ENCODE measurements at regions not wholly inside any gene's neighbourhood (a gene's known extent, or its start where the extent isn't known, plus 50 kb on each side); places are given as distances from the start of the nearest gene placed in this dataset.

DNA sequence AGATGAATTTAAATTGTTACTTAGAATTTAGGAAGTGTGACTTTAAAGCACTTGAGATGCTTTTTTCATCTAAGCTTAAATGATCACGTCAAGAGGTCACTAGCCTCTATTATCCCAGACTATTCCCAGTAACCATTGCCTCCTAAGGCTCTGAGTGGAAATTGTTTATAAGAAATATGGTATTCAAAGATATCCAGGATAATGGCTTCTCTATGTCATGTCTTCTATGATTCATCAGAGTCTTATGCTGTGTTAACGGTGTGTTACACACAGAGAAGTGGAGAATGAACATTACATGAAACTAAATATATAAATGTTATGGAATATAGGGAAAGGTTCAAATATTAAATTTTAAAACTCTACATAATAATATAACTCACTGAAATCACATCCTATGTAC is 79.8 kb upstream of the NBEA start:
- DNase-seq, result no peak

DNA sequence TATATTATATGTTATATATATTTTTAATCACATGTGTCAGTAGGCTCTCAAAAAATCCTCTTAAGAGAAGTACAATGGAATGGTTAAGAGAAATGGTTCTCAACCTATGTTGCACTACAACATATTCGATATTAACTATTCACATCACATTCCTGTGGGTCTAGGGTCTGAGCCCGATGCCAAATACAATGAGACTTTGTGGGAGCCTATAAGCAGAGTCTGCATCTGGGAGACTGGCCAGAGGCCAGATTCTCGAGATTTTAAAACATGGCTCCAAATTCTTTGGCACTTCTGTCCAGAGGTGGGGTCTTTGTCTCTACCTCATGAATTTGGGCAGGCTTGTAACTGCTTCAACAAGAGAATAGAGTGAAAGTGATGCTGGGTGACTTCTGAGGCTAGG is 79.4 kb upstream of the NBEA start:
- no peak for DNase-seq

DNA sequence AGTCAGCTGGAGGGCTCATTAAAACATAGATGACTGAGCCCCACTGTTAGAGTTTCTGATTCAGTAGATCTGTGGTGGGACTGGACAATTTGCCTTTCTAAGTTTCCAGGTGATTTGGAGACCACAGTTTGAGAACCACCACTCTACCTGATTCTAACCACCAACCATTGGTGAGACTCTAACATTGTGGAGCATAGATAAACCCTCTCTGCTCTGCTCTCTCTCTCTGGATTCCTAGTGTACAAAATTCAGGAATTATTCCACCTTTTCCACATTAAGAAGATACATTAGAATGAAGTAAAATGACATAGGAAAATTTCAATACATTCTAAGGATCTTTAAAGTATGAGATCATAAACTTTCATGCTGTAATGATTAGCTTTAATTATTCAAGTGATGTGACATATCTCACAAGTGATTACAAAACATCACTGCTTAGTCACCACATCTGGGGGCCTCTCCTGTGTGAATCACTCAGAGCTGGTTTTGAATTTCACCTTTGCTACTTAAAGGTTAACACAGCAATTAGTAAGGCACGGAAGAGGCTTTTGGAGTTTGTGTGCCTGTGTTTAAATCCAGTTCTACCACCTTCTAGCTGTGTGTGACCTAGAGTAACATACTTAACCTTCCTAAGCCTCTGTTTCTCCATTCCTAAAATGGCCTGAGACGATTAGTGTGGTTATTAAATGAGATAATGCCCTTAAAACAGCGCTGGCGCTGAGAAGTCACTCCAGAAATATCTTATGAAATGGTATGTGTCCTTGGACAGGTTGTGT is 78.5 kb upstream of the NBEA start:
- DNase-seq, result no peak

DNA sequence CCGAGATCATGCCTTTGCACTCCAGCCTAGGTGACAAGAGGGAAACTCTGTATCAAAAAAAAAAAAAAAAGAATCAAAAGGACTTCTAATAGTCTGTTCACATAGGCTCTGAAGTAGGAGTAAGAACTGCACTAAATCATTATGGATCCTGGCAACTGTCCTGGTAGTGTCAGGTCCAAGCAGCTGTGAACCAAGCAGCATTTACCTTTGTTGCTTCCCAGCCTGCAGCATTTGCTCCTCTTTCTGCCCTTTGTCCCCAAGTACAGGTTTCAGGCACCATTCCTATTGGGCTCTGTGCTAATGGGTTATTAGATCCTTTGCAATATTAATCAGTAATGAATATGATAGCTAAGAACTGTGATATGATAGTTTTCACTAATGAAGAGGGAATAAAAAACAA is 77.4 kb upstream of the NBEA start:
- DNase-seq, result no peak

DNA sequence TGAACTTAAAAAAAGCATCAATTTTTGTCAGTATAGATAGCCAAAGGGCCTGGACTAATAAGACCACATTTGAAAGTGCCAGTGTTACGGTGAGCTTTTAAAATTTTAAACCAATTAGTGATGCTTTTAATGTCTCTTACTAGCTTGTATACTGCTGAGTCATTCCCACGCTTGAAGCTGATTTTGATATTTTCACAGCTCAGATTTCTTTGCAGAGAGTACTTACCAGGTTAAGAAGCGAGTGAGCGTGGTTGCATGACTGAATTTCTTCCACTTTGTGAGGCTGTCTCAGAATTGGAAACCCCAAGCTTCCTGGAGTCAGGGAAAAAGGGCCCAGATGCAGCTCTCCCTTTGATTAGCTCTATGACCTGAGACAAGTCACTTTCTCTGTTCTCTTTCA is 74.5 kb upstream of the NBEA start:
- no peak for DNase-seq

DNA sequence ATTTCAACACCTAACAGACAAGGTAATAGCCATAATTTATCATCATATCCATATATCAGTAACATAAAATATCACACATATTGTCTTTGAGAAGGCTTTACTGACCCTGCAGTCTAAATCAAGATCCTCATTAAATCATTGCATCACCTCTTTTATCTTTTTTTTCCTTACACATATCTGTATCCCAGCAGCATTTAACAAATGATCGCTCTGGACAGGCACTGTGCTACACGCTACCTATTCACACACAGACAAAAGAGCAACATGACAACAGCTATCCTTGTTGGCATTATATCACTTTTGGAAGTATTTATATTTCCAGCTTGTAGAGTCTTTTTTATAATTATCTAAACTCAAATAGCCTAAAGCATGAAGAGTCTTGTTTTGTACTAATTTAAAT is 73.3 kb upstream of the NBEA start:
- no peak for DNase-seq

DNA sequence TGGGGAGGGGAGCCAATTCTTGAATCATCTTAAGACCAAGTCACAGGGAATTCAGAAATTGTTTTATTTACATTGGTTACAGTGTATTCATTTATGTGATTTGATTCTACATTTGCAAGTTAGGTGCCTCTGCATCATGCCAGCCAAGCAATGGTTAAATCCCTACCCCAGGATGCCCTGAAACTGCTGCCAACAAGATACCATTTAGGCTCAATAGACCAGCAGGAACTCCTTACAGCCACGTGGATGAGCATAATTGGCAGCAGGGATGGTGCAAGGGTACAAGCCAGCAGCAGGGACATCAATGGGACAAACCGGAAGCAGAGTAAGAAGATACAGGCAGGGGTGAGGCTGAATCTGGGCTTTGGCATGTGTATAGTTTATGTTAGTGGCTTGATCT is 72.4 kb upstream of the NBEA start:
- DNase-seq, result no peak

DNA sequence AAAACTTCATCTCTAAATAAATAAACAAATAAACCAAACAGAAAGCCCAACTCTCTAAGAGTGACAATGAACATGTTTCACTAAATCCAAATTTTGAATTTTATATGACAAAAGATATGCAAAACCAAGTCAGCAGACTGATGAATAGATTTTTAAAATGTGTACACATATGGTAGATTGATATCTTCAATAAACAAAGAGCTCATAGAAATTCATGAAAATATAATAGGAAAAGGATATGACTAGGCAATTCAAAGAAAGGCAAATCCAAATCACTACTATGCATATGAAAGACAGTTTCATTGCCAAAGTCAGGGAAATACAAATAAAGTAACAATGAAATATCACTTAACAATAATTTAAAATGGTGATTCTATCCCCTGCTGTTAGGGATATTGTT is 63.7 kb upstream of the NBEA start:
- no peak for DNase-seq

DNA sequence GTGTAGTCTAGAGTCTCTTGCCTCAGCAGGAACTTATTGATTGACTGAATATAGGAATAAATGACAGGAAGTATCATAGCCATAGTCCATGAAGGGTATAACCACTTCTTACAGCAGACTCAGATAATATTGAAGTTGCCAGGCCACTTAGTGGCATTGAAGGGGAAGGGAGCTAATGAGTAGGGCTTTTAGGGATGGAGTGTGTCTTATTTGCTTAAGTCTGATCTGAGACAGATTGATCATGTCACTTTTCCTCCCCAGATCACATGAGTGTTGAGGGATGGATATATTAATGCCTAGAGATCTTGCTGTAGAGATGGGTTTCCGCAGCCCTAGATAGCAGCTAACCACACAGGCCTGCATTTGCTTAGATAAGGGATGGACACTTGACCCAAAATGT is 62.2 kb upstream of the NBEA start:
- DNase-seq, result peak; percentile 53

DNA sequence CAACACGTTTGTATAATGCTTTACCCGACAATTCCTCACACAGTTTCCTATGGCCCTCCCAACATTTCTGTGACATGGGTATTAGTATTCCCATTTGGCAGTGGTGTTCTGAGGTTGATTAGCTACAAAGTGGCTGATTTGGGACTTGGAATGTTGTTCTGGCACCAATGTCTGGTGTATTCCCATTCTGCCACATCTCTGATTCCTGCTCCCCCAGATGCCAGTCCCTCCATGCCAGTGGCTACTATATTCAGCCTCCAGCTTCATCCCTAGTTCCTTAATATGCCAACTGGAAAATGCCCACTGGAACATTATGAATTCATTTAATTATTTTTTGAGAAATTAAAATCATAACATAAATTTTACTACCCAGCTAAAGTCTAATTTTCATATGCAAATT is 60.6 kb upstream of the NBEA start:
- no peak for DNase-seq

DNA sequence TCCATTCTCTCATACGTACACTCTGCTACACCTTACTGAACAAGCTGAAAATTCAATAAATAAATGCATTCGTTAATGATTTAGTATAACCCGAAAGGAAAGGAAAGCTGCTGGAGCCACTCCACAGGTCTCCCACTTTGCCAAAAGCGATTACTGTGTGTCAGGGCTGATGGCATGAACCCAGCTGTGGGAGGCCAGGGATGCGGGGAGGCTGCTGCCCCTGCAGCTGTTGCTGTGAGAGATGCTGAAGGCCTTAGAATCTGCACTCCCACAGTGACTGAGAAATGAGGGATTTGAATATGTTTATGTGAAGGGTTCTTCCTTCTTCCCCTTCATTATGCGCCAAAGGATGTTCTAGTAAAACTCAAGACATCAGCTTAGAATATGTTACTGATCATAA is 58.7 kb upstream of the NBEA start:
- DNase-seq, result peak; percentile 13

DNA sequence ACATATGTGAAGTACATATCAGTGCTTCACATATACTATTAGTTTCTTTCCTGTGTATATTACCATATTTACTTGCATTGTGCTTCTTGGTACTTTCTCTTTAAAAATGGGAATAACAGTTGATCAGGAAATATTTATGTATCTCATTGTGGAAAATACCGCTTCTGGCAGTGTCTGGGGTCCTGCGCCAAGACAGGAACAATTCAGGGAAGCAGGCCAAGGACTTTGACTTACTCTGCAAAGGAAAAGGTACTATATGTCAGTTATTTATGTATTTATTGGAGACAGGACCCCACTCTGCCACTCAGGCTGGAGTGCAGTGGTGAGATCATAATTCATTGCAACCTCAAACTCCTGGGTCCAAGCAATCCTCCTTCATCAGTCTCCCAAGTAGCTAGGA is 57.7 kb upstream of the NBEA start:
- no peak for DNase-seq

DNA sequence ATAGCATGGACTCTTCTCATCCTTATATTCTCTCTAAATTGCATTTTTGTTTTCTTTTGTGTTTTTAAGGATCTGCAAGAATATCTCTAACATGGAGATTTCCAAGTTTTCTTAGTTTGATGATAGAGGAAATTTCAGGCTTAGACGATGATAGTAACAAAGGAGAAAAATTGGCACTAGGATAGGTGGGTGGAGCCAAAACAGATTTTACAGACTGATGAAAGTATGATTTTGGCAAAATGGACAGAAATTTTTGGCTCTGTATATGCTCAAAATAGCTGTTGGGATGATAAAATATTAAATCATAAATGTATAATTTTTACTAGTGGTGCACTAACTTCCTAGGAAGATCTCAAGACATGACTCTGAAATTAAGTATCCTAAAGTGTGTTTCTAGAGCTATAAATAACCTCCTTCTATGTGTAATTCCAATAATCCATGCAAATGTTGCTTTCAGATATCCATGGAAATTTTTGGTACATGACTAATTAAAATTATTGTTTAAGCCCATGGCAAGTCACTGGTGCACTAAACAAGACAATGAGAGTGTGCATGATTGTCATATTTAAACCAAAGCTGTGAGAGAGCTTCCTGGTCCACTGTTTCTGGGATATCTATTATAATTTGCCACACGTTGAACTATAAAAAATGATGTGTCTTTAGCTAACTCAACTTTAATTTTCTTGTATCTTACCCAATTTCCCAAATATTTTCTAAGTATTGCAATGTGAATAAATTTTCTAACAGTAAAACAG is 55.8 kb upstream of the NBEA start:
- no peak for DNase-seq

DNA sequence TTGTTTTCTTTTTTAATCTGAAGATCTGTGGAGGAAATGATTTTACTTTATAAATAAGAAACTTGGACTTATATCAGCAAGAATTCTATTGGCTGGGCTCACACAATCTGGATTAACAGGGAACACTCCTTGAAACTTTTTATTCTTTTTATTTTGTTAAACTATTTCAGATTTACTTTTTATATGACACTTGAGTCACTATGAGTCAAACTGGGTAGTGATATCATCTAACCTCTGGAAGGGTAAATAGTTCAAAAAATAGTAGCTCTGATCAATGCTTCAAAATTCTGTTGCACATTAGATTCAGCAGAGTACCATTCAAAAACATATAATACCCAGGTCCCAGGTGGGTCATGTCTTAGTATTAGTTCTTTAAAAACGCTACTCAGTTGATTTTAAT is 55.1 kb upstream of the NBEA start:
- no peak for DNase-seq

Data from retina (tissue), 1 donor.